ENCODE measurements at regions not wholly inside any gene's neighbourhood (a gene's known extent, or its start where the extent isn't known, plus 50 kb on each side); places are given as distances from the start of the nearest gene placed in this dataset.

DNA sequence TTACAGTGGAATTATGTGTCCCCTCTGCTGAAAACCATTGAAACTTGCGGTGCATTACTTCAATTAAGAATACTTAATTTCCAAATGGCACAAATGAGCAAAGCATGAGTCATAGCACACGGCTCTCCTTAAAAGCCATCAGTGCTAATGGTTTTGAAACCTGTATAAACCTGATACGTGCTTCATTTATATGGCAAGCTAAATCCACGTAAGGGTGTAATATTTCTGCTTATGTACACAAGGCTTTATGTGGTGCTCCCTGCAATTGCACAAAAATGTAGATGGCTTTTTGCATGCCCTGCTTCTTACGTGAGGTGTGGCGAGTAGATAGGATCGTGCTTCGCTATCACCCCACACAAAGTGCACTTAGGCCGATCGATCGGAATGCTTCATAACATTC is 840.9 kb downstream of the GALR1 start:
- Mint-ChIP-seq H3K4me3 (no peak overlapping the region), H3K27ac (no peak overlapping the region), H3K9me3 (peaks cover 0 to 8% (median 0%) of the 10 kb centered on the region in 3 donors), H3K4me1 (no peaks in the 10 kb centered on the region), H3K27me3 (no peaks in the 10 kb centered on the region), H3K36me3 (no peaks in the 10 kb centered on the region)
- ATAC-seq (replicated peaks in 1 of 4) (no peak), DNase-seq (no peak)
- Histone ChIP-seq H3K4me1 (ENCODE audit: control insufficient read depth in 1 of 2, extremely low read depth in 1 of 2, insufficient read depth in 2 of 2, low read length in 2 of 2) (no peaks in the 10 kb centered on the region), H3K27me3 (replicated peaks in 1 of 2; ENCODE audit: control insufficient read depth in 2 of 2, extremely low read depth in 1 of 2, insufficient read depth in 2 of 2, low read length in 1 of 2) (peaks cover 0 to 6% of the 10 kb centered on the region in 2 experiments), H3K9me3 (no peaks in the 10 kb centered on the region), H3K27ac (ENCODE audit: low read length) (no peak overlapping the region), H3K36me3 (ENCODE audit: control insufficient read depth in 2 of 2, extremely low read depth in 1 of 2, insufficient read depth in 1 of 2, low read length in 1 of 2) (no peaks in the 10 kb centered on the region), H3K4me3 (ENCODE audit: control insufficient read depth in 1 of 2, extremely low read depth in 1 of 2, low read length in 1 of 2) (no peak overlapping the region)
- ChIA-PET POLR2A (no interaction called here), CTCF (no interaction called here)
- WGBS (ENCODE audit: insufficient coverage) = 67% methylated on average over 2 of the region's 11 CpGs

GRCh38 chr18:78092901-78093300 is 843.3 kb downstream of the GALR1 start:
- Histone ChIP-seq H3K9me3 (no peaks in the 10 kb centered on the region), H3K27ac (ENCODE audit: low read length) (no peak overlapping the region), H3K27me3 (replicated peaks in 1 of 2; ENCODE audit: control insufficient read depth in 2 of 2, extremely low read depth in 1 of 2, insufficient read depth in 2 of 2, low read length in 1 of 2) (no peaks in the 10 kb centered on the region), H3K4me1 (ENCODE audit: control insufficient read depth in 1 of 2, extremely low read depth in 1 of 2, insufficient read depth in 2 of 2, low read length in 2 of 2) (no peaks in the 10 kb centered on the region), H3K36me3 (ENCODE audit: control insufficient read depth in 2 of 2, extremely low read depth in 1 of 2, insufficient read depth in 1 of 2, low read length in 1 of 2) (no peaks in the 10 kb centered on the region), H3K4me3 (ENCODE audit: control insufficient read depth in 1 of 2, extremely low read depth in 1 of 2, low read length in 1 of 2) (no peak overlapping the region)
- Mint-ChIP-seq H3K27ac (no peak overlapping the region), H3K9me3 (peaks cover 8 to 15% (median 10%) of the 10 kb centered on the region in 3 donors), H3K36me3 (no peaks in the 10 kb centered on the region), H3K4me3 (no peak overlapping the region), H3K27me3 (no peaks in the 10 kb centered on the region), H3K4me1 (no peaks in the 10 kb centered on the region)
- POLR2A ChIA-PET = no interaction called here
- ATAC-seq (replicated peaks in 1 of 4) (no peak), DNase-seq (no peak)
- no CpG with 5 or more reads among the region's 2 CpGs for WGBS (ENCODE audit: insufficient coverage)
- CTCF ChIA-PET = no interaction called here

GRCh38 chr18:78099979-78100588 is 850.4 kb downstream of the GALR1 start:
- H3K4me1 ChIP-seq (ENCODE audit: control insufficient read depth in 1 of 2, extremely low read depth in 1 of 2, insufficient read depth in 2 of 2, low read length in 2 of 2) = no peaks in the 10 kb centered on the region
- no peaks in the 10 kb centered on the region for H3K36me3 ChIP-seq (ENCODE audit: control insufficient read depth in 2 of 2, extremely low read depth in 1 of 2, insufficient read depth in 1 of 2, low read length in 1 of 2)
- no peak overlapping the region for H3K27ac ChIP-seq (ENCODE audit: low read length)
- POLR2A ChIA-PET = no interaction called here
- Mint-ChIP-seq H3K4me3 (no peak overlapping the region), H3K27ac (no peak overlapping the region), H3K27me3 (no peaks in the 10 kb centered on the region), H3K36me3 (no peaks in the 10 kb centered on the region), H3K4me1 (no peaks in the 10 kb centered on the region), H3K9me3 (peaks cover 8 to 15% (median 14%) of the 10 kb centered on the region in 3 donors)
- CTCF ChIA-PET = no interaction called here
- ATAC-seq (replicated peaks in 1 of 4) (no peak), DNase-seq (no peak)
- WGBS (ENCODE audit: insufficient coverage) = 0% methylated on average over 2 of the region's 15 CpGs
- no peaks in the 10 kb centered on the region for H3K9me3 ChIP-seq
- H3K27me3 ChIP-seq (replicated peaks in 1 of 2; ENCODE audit: control insufficient read depth in 2 of 2, extremely low read depth in 1 of 2, insufficient read depth in 2 of 2, low read length in 1 of 2) = no peaks in the 10 kb centered on the region
- H3K4me3 ChIP-seq (ENCODE audit: control insufficient read depth in 1 of 2, extremely low read depth in 1 of 2, low read length in 1 of 2) = no peak overlapping the region

DNA sequence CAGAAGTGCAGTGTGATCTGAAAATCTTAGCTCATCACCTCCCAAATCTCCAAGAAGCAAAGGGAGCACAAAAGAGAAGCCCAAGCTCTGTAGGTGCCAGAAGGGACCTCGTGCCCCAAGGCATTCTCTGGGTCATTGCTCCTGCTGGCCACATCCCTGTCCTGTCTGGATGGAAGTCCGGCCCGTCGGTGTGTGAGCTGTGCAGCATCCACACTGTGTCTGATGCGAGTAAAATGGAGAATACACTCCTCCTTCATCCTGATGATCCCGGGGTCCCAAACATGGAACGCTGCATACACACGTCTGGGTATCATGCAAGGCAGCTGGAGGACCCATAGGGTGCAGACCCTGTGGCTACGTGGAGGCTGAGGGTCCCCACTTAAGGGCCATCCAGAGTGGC is 851.4 kb downstream of the GALR1 start:
- H3K27me3 Mint-ChIP-seq = no peaks in the 10 kb centered on the region

DNA sequence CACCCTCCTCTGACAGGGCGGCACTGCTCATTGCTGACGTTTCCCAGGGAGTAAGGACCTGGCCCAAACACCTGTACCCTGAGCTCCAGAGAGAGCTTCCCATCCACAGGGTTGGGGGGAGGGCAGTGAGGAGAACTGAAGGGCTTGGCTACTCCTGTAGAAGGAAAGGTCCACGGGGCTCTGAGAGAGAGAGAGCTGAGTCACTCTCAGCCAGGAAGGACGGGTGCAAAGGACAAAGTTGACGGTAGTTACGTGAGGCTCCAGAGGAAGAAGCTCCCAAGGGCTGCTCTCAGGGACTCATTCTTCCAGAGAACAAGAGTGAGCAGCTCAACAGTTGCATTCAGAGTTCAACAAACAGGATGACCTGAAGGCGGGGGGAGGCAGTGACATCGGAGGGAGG is 852.5 kb downstream of the GALR1 start:
- Histone ChIP-seq H3K4me3 (ENCODE audit: control insufficient read depth in 1 of 2, extremely low read depth in 1 of 2, low read length in 1 of 2) (no peak overlapping the region), H3K27ac (ENCODE audit: low read length) (no peak overlapping the region), H3K36me3 (ENCODE audit: control insufficient read depth in 2 of 2, extremely low read depth in 1 of 2, insufficient read depth in 1 of 2, low read length in 1 of 2) (no peaks in the 10 kb centered on the region), H3K9me3 (no peaks in the 10 kb centered on the region), H3K4me1 (ENCODE audit: control insufficient read depth in 1 of 2, extremely low read depth in 1 of 2, insufficient read depth in 2 of 2, low read length in 2 of 2) (no peaks in the 10 kb centered on the region), H3K27me3 (replicated peaks in 1 of 2; ENCODE audit: control insufficient read depth in 2 of 2, extremely low read depth in 1 of 2, insufficient read depth in 2 of 2, low read length in 1 of 2) (no peaks in the 10 kb centered on the region)
- H3K27me3 Mint-ChIP-seq = no peaks in the 10 kb centered on the region
- ChIA-PET CTCF (no interaction called here), POLR2A (no interaction called here)
- no peak overlapping the region for H3K27ac Mint-ChIP-seq
- no peak for ATAC-seq (replicated peaks in 1 of 4)
- no peaks in the 10 kb centered on the region for H3K4me1 Mint-ChIP-seq
- no peak overlapping the region for H3K4me3 Mint-ChIP-seq
- WGBS (ENCODE audit: insufficient coverage) = 78% methylated on average over 8 of the region's 8 CpGs
- H3K36me3 Mint-ChIP-seq = no peaks in the 10 kb centered on the region
- no peak for DNase-seq
- H3K9me3 Mint-ChIP-seq = peaks cover 10 to 23% (median 17%) of the 10 kb centered on the region in 3 donors

More for the DNA sequence above, 851.4 kb downstream of the GALR1 start:
- Mint-ChIP-seq H3K27ac (no peak overlapping the region), H3K36me3 (no peaks in the 10 kb centered on the region), H3K4me1 (no peaks in the 10 kb centered on the region), H3K4me3 (no peak overlapping the region), H3K9me3 (peaks cover 8 to 19% (median 14%) of the 10 kb centered on the region in 3 donors)
- Histone ChIP-seq H3K9me3 (no peaks in the 10 kb centered on the region), H3K27ac (ENCODE audit: low read length) (no peak overlapping the region), H3K36me3 (ENCODE audit: control insufficient read depth in 2 of 2, extremely low read depth in 1 of 2, insufficient read depth in 1 of 2, low read length in 1 of 2) (no peaks in the 10 kb centered on the region), H3K4me3 (ENCODE audit: control insufficient read depth in 1 of 2, extremely low read depth in 1 of 2, low read length in 1 of 2) (no peak overlapping the region), H3K27me3 (replicated peaks in 1 of 2; ENCODE audit: control insufficient read depth in 2 of 2, extremely low read depth in 1 of 2, insufficient read depth in 2 of 2, low read length in 1 of 2) (no peaks in the 10 kb centered on the region), H3K4me1 (ENCODE audit: control insufficient read depth in 1 of 2, extremely low read depth in 1 of 2, insufficient read depth in 2 of 2, low read length in 2 of 2) (no peaks in the 10 kb centered on the region)
- ChIA-PET CTCF (no interaction called here), POLR2A (no interaction called here)
- 79% methylated on average over 8 of the region's 9 CpGs for WGBS (ENCODE audit: insufficient coverage)
- DNase-seq (no peak), ATAC-seq (replicated peaks in 1 of 4) (no peak)

GRCh38 chr18:78105611-78106010 is 856.0 kb downstream of the GALR1 start:
- Histone ChIP-seq H3K4me3 (ENCODE audit: control insufficient read depth in 1 of 2, extremely low read depth in 1 of 2, low read length in 1 of 2) (no peak overlapping the region), H3K27ac (ENCODE audit: low read length) (no peak overlapping the region), H3K36me3 (ENCODE audit: control insufficient read depth in 2 of 2, extremely low read depth in 1 of 2, insufficient read depth in 1 of 2, low read length in 1 of 2) (no peaks in the 10 kb centered on the region), H3K27me3 (replicated peaks in 1 of 2; ENCODE audit: control insufficient read depth in 2 of 2, extremely low read depth in 1 of 2, insufficient read depth in 2 of 2, low read length in 1 of 2) (peaks cover 0 to 6% of the 10 kb centered on the region in 2 experiments), H3K4me1 (ENCODE audit: control insufficient read depth in 1 of 2, extremely low read depth in 1 of 2, insufficient read depth in 2 of 2, low read length in 2 of 2) (no peaks in the 10 kb centered on the region), H3K9me3 (no peaks in the 10 kb centered on the region)
- no peaks in the 10 kb centered on the region for H3K36me3 Mint-ChIP-seq
- H3K4me3 Mint-ChIP-seq = no peak overlapping the region
- whole genome bisulfite sequencing (ENCODE audit: insufficient coverage) = 80% methylated on average over 4 of the region's 5 CpGs
- ATAC-seq (replicated peaks in 1 of 4) (no peak), DNase-seq (no peak)
- peaks cover 5 to 20% (median 11%) of the 10 kb centered on the region in 3 donors for H3K9me3 Mint-ChIP-seq
- H3K27ac Mint-ChIP-seq = no peak overlapping the region
- no peaks in the 10 kb centered on the region for H3K27me3 Mint-ChIP-seq
- POLR2A ChIA-PET = no interaction called here
- CTCF ChIA-PET = no interaction called here
- H3K4me1 Mint-ChIP-seq = no peaks in the 10 kb centered on the region

GRCh38 chr18:78106946-78107345 is 857.3 kb downstream of the GALR1 start:
- Histone ChIP-seq H3K9me3 (no peaks in the 10 kb centered on the region), H3K4me3 (ENCODE audit: control insufficient read depth in 1 of 2, extremely low read depth in 1 of 2, low read length in 1 of 2) (no peak overlapping the region), H3K36me3 (ENCODE audit: control insufficient read depth in 2 of 2, extremely low read depth in 1 of 2, insufficient read depth in 1 of 2, low read length in 1 of 2) (no peaks in the 10 kb centered on the region), H3K27me3 (replicated peaks in 1 of 2; ENCODE audit: control insufficient read depth in 2 of 2, extremely low read depth in 1 of 2, insufficient read depth in 2 of 2, low read length in 1 of 2) (peaks cover 0 to 6% of the 10 kb centered on the region in 2 experiments), H3K4me1 (ENCODE audit: control insufficient read depth in 1 of 2, extremely low read depth in 1 of 2, insufficient read depth in 2 of 2, low read length in 2 of 2) (no peaks in the 10 kb centered on the region), H3K27ac (ENCODE audit: low read length) (no peak overlapping the region)
- POLR2A ChIA-PET = no interaction called here
- WGBS (ENCODE audit: insufficient coverage) = 89% methylated on average over 9 of the region's 15 CpGs
- Mint-ChIP-seq H3K27ac (no peak overlapping the region), H3K27me3 (no peaks in the 10 kb centered on the region), H3K36me3 (no peaks in the 10 kb centered on the region), H3K9me3 (peaks cover 5 to 20% (median 11%) of the 10 kb centered on the region in 3 donors), H3K4me1 (no peaks in the 10 kb centered on the region), H3K4me3 (no peak overlapping the region)
- DNase-seq = no peak
- CTCF ChIA-PET = no interaction called here
- no peak for ATAC-seq (replicated peaks in 1 of 4)
